ENCODE measurements at regions not wholly inside any gene's neighbourhood (a gene's known extent, or its start where the extent isn't known, plus 50 kb on each side); places are given as distances from the start of the nearest gene placed in this dataset.

- H3K27ac Mint-ChIP-seq: no peak overlapping the region
- no peaks in the 10 kb centered on the region for H3K36me3 Mint-ChIP-seq
- ATAC-seq (ENCODE audit: low read depth) (no peak), DNase-seq (no peak)
- peaks cover 2% of the 10 kb centered on the region for H3K27me3 Mint-ChIP-seq
- H3K9me3 Mint-ChIP-seq: no peaks in the 10 kb centered on the region
- H3K4me1 Mint-ChIP-seq: no peaks in the 10 kb centered on the region
- POLR2A ChIA-PET: no interaction called here
- H3K4me3 Mint-ChIP-seq: no peak overlapping the region
Measured at GRCh38 chr9:115250621-115251032, 132.7 kb upstream of the TNC start.

- peaks cover 5% of the 10 kb centered on the region for H3K27me3 Mint-ChIP-seq
Measured at GRCh38 chr9:115254287-115255180, 136.6 kb upstream of the TNC start.

GRCh38 chr9:115261656-115262081 lies 143.7 kb upstream of the TNC start:
- DNase-seq (no peak), ATAC-seq (ENCODE audit: low read depth) (no peak)
- peaks cover 3% of the 10 kb centered on the region for H3K27me3 Mint-ChIP-seq
- H3K4me1 Mint-ChIP-seq: no peaks in the 10 kb centered on the region
- H3K4me3 Mint-ChIP-seq: no peak overlapping the region
- no peak overlapping the region for H3K27ac Mint-ChIP-seq
- no peaks in the 10 kb centered on the region for H3K9me3 Mint-ChIP-seq
- H3K36me3 Mint-ChIP-seq: no peaks in the 10 kb centered on the region
- POLR2A ChIA-PET: no interaction called here

More at GRCh38 chr9:115254287-115255180, 136.6 kb upstream of the TNC start:
- Mint-ChIP-seq H3K4me1 (no peaks in the 10 kb centered on the region), H3K9me3 (no peaks in the 10 kb centered on the region), H3K36me3 (no peaks in the 10 kb centered on the region), H3K27ac (no peak overlapping the region), H3K4me3 (no peak overlapping the region)
- POLR2A ChIA-PET: no interaction called here
- DNase-seq (no peak), ATAC-seq (ENCODE audit: low read depth) (no peak)

GRCh38 chr9:115262477-115262876 lies 144.5 kb upstream of the TNC start:
- no peak for DNase-seq
- Mint-ChIP-seq H3K27ac (no peak overlapping the region), H3K9me3 (no peaks in the 10 kb centered on the region), H3K4me3 (no peak overlapping the region), H3K36me3 (no peaks in the 10 kb centered on the region), H3K27me3 (peaks cover 3% of the 10 kb centered on the region), H3K4me1 (no peaks in the 10 kb centered on the region)
- no peak for ATAC-seq (ENCODE audit: low read depth)
- POLR2A ChIA-PET: no interaction called here

GRCh38 chr9:115262952-115263351 lies 145.0 kb upstream of the TNC start:
- DNase-seq (no peak), ATAC-seq (ENCODE audit: low read depth) (no peak)
- POLR2A ChIA-PET: no interaction called here
- Mint-ChIP-seq H3K4me3 (no peak overlapping the region), H3K36me3 (no peaks in the 10 kb centered on the region), H3K9me3 (no peaks in the 10 kb centered on the region), H3K27me3 (peaks cover 3% of the 10 kb centered on the region), H3K27ac (no peak overlapping the region), H3K4me1 (no peaks in the 10 kb centered on the region)

GRCh38 chr9:115263371-115264075 lies 145.6 kb upstream of the TNC start:
- H3K36me3 Mint-ChIP-seq: no peaks in the 10 kb centered on the region

GRCh38 chr9:115264313-115264712 lies 146.4 kb upstream of the TNC start:
- H3K4me3 Mint-ChIP-seq: no peak overlapping the region
- ATAC-seq (ENCODE audit: low read depth) (no peak), DNase-seq (no peak)
- H3K27me3 Mint-ChIP-seq: peaks cover 1% of the 10 kb centered on the region
- H3K4me1 Mint-ChIP-seq: no peaks in the 10 kb centered on the region
- no peaks in the 10 kb centered on the region for H3K9me3 Mint-ChIP-seq
- POLR2A ChIA-PET: no interaction called here
- no peaks in the 10 kb centered on the region for H3K36me3 Mint-ChIP-seq
- no peak overlapping the region for H3K27ac Mint-ChIP-seq

More at GRCh38 chr9:115263371-115264075, 145.6 kb upstream of the TNC start:
- POLR2A ChIA-PET: no interaction called here
- H3K9me3 Mint-ChIP-seq: no peaks in the 10 kb centered on the region
- ATAC-seq (ENCODE audit: low read depth) (no peak), DNase-seq (no peak)
- no peak overlapping the region for H3K4me3 Mint-ChIP-seq
- H3K27ac Mint-ChIP-seq: no peak overlapping the region
- H3K4me1 Mint-ChIP-seq: no peaks in the 10 kb centered on the region
- H3K27me3 Mint-ChIP-seq: no peaks in the 10 kb centered on the region

- peaks cover 8% of the 10 kb centered on the region for H3K27me3 Mint-ChIP-seq
- no peak overlapping the region for H3K27ac Mint-ChIP-seq
- DNase-seq: no peak
- H3K36me3 Mint-ChIP-seq: no peaks in the 10 kb centered on the region
- POLR2A ChIA-PET: no interaction called here
- no peaks in the 10 kb centered on the region for H3K9me3 Mint-ChIP-seq
- H3K4me3 Mint-ChIP-seq: no peak overlapping the region
- no peak for ATAC-seq (ENCODE audit: low read depth)
- H3K4me1 Mint-ChIP-seq: no peaks in the 10 kb centered on the region
Measured at GRCh38 chr9:115267790-115268189, 149.8 kb upstream of the TNC start.

GRCh38 chr9:115275753-115276152 lies 157.8 kb upstream of the TNC start:
- H3K4me1 Mint-ChIP-seq: no peaks in the 10 kb centered on the region
- no peaks in the 10 kb centered on the region for H3K9me3 Mint-ChIP-seq
- peaks cover 7% of the 10 kb centered on the region for H3K27me3 Mint-ChIP-seq
- DNase-seq: no peak
- no peaks in the 10 kb centered on the region for H3K36me3 Mint-ChIP-seq
- POLR2A ChIA-PET: no interaction called here
- no peak for ATAC-seq (ENCODE audit: low read depth)
- no peak overlapping the region for H3K4me3 Mint-ChIP-seq
- H3K27ac Mint-ChIP-seq: no peak overlapping the region

- ATAC-seq (ENCODE audit: low read depth) (no peak), DNase-seq (no peak)
- no peak overlapping the region for H3K4me3 Mint-ChIP-seq
- H3K36me3 Mint-ChIP-seq: no peaks in the 10 kb centered on the region
- peaks cover 7% of the 10 kb centered on the region for H3K27me3 Mint-ChIP-seq
- H3K4me1 Mint-ChIP-seq: no peaks in the 10 kb centered on the region
- H3K27ac Mint-ChIP-seq: no peak overlapping the region
- no peaks in the 10 kb centered on the region for H3K9me3 Mint-ChIP-seq
- POLR2A ChIA-PET: no interaction called here
Measured at GRCh38 chr9:115276621-115277020, 158.7 kb upstream of the TNC start.

- H3K4me1 Mint-ChIP-seq: no peaks in the 10 kb centered on the region
- ATAC-seq (ENCODE audit: low read depth) (no peak), DNase-seq (no peak)
- H3K27me3 Mint-ChIP-seq: peaks cover 5% of the 10 kb centered on the region
- no peak overlapping the region for H3K4me3 Mint-ChIP-seq
- no peaks in the 10 kb centered on the region for H3K9me3 Mint-ChIP-seq
- POLR2A ChIA-PET: no interaction called here
- no peak overlapping the region for H3K27ac Mint-ChIP-seq
- H3K36me3 Mint-ChIP-seq: no peaks in the 10 kb centered on the region
Measured at GRCh38 chr9:115277301-115277700, 159.3 kb upstream of the TNC start.

- H3K36me3 Mint-ChIP-seq: no peaks in the 10 kb centered on the region
- POLR2A ChIA-PET: no interaction called here
- H3K27ac Mint-ChIP-seq: no peak overlapping the region
- H3K27me3 Mint-ChIP-seq: peaks cover 5% of the 10 kb centered on the region
- no peaks in the 10 kb centered on the region for H3K9me3 Mint-ChIP-seq
- DNase-seq (no peak), ATAC-seq (ENCODE audit: low read depth) (no peak)
- H3K4me3 Mint-ChIP-seq: no peak overlapping the region
- no peaks in the 10 kb centered on the region for H3K4me1 Mint-ChIP-seq
Measured at GRCh38 chr9:115278326-115279035, 160.5 kb upstream of the TNC start.

- no peak for DNase-seq
Measured at GRCh38 chr9:115283395-115283794, 165.4 kb upstream of the TNC start.

More at GRCh38 chr9:115283395-115283794, 165.4 kb upstream of the TNC start:
- Mint-ChIP-seq H3K4me3 (no peak overlapping the region), H3K9me3 (no peaks in the 10 kb centered on the region), H3K36me3 (no peaks in the 10 kb centered on the region), H3K27me3 (peaks cover 5% of the 10 kb centered on the region), H3K27ac (no peak overlapping the region), H3K4me1 (no peaks in the 10 kb centered on the region)
- no peak for ATAC-seq (ENCODE audit: low read depth)
- POLR2A ChIA-PET: no interaction called here
